ENCODE measurements at regions not wholly inside any gene's neighbourhood (a gene's known extent, or its start where the extent isn't known, plus 50 kb on each side); places are given as distances from the start of the nearest gene placed in this dataset.

DNA sequence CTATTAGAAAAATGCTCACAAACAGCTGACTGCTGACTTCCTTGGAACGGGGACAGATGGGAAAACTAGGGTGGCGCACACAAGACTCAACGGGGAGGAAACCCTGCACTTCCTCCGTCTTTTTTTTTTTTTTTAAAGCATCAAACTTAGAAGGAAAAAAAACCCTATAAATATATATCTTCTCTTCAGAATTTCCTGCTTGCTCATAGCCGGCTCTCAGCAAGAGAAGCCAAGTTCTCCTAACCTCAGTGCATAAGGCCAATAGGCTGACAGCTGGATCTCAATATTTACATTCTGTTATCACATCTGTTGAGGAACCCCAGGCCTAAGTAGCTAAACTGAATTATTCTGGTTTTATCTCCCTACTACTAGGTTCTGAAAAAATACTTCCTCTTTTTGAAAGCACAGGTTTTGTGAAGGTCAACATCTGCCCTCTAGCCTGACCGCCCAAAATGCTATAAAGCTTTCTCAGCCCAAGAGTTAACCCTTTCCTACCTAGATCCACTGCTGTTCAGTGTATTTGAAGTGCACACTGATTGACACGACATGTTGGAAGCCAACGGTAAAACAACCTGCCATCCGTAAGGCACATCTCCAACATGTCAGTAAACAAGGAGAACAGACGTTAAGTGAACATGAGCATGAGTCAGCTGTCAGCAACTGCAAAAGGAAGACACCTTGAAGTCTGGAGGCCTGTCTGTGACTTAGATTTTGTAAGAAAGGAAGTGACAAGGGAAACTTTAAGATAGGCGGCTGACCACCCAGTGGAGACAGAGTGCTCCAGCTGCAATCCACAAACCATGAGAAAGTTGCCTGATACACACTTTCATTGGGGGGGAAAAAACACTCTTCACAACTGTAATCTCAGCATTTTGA, 83.8 kb downstream of the EBLN1 start (continued):
- TF ChIP-seq RERE (CRISPR knock-in tag; IDR thresholded peaks at IDR 0.05; ENCODE audit: borderline replicate concordance) (no peak), ZNF444 (CRISPR knock-in tag; IDR thresholded peaks at IDR 0.05) (no peak), ZMIZ1 (IDR thresholded peaks at IDR 0.05; ENCODE audit: low read depth in 2 of 2, low read length in 2 of 2) (no peak), KLF10 (CRISPR knock-in tag; IDR thresholded peaks at IDR 0.05) (no peak), DACH1 (IDR thresholded peaks at IDR 0.05; ENCODE audit: partially characterized antibody) (peak; percentile 11), ARID1B (IDR thresholded peaks at IDR 0.05) (peak; percentile 90), MAFK (IDR thresholded peaks at IDR 0.05; ENCODE audit: low read length) (peak; percentile 70), EP400 (IDR thresholded peaks at IDR 0.05) (peak; percentile 76), PURB (CRISPR knock-in tag; IDR thresholded peaks at IDR 0.05; ENCODE audit: low read depth) (no peak), L3MBTL2 (IDR thresholded peaks at IDR 0.05) (peak; percentile 76), PCBP2 (IDR thresholded peaks at IDR 0.05; ENCODE audit: low read depth, low read length, poor library complexity, severe bottlenecking) (no peak), HDAC2 (IDR thresholded peaks at IDR 0.05) (peak; percentile 99), ARNT (IDR thresholded peaks at IDR 0.05) (peak in 1 of 2 experiments; percentile 93; a peak in 2 of 4 replicates), ZKSCAN1 (IDR thresholded peaks at IDR 0.05; ENCODE audit: low read depth, low read length) (no peak)
- TF ChIP-seq, protein P1, sequence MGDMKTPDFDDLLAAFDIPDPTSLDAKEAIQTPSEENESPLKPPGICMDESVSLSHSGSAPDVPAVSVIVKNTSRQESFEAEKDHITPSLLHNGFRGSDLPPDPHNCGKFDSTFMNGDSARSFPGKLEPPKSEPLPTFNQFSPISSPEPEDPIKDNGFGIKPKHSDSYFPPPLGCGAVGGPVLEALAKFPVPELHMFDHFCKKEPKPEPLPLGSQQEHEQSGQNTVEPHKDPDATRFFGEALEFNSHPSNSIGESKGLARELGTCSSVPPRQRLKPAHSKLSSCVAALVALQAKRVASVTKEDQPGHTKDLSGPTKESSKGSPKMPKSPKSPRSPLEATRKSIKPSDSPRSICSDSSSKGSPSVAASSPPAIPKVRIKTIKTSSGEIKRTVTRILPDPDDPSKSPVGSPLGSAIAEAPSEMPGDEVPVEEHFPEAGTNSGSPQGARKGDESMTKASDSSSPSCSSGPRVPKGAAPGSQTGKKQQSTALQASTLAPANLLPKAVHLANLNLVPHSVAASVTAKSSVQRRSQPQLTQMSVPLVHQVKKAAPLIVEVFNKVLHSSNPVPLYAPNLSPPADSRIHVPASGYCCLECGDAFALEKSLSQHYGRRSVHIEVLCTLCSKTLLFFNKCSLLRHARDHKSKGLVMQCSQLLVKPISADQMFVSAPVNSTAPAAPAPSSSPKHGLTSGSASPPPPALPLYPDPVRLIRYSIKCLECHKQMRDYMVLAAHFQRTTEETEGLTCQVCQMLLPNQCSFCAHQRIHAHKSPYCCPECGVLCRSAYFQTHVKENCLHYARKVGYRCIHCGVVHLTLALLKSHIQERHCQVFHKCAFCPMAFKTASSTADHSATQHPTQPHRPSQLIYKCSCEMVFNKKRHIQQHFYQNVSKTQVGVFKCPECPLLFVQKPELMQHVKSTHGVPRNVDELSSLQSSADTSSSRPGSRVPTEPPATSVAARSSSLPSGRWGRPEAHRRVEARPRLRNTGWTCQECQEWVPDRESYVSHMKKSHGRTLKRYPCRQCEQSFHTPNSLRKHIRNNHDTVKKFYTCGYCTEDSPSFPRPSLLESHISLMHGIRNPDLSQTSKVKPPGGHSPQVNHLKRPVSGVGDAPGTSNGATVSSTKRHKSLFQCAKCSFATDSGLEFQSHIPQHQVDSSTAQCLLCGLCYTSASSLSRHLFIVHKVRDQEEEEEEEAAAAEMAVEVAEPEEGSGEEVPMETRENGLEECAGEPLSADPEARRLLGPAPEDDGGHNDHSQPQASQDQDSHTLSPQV (IDR thresholded peaks at IDR 0.05), result peak; percentile 76
